ENCODE measurements at regions not wholly inside any gene's neighbourhood (a gene's known extent, or its start where the extent isn't known, plus 50 kb on each side); places are given as distances from the start of the nearest gene placed in this dataset.

GRCh38 chr5:73233461-73234203 is 60.6 kb downstream of the TMEM174 start:
- Mint-ChIP-seq H3K9me3 (ENCODE audit: unreplicated experiment) (no peaks in the 10 kb centered on the region), H3K27ac (ENCODE audit: unreplicated experiment) (peak overlapping the region; percentile 64), H3K4me3 (ENCODE audit: unreplicated experiment) (peak overlapping the region; percentile 58), H3K36me3 (ENCODE audit: unreplicated experiment) (no peaks in the 10 kb centered on the region), H3K4me1 (ENCODE audit: unreplicated experiment) (peaks cover 49% of the 10 kb centered on the region), H3K27me3 (ENCODE audit: unreplicated experiment) (peaks cover 2% of the 10 kb centered on the region)
- peak; percentile 14 for TF ChIP-seq CTCF (IDR thresholded peaks at IDR 0.05)
- no peak for DNase-seq (ENCODE audit: extremely low spot score, unreplicated experiment)

- Mint-ChIP-seq H3K4me3 (ENCODE audit: unreplicated experiment) (no peak overlapping the region), H3K36me3 (ENCODE audit: unreplicated experiment) (no peaks in the 10 kb centered on the region), H3K27ac (ENCODE audit: unreplicated experiment) (no peak overlapping the region), H3K4me1 (ENCODE audit: unreplicated experiment) (peaks cover 55% of the 10 kb centered on the region), H3K9me3 (ENCODE audit: unreplicated experiment) (no peaks in the 10 kb centered on the region), H3K27me3 (ENCODE audit: unreplicated experiment) (peaks cover 2% of the 10 kb centered on the region)
- DNase-seq (ENCODE audit: extremely low spot score, unreplicated experiment): no peak
- TF ChIP-seq CTCF (IDR thresholded peaks at IDR 0.05): no peak
Observed at GRCh38 chr5:73233053-73233460, 60.1 kb downstream of the TMEM174 start.

GRCh38 chr5:73232266-73233041 is 59.5 kb downstream of the TMEM174 start:
- H3K36me3 Mint-ChIP-seq (ENCODE audit: unreplicated experiment): no peaks in the 10 kb centered on the region
- TF ChIP-seq CTCF (IDR thresholded peaks at IDR 0.05): no peak
- peaks cover 2% of the 10 kb centered on the region for H3K27me3 Mint-ChIP-seq (ENCODE audit: unreplicated experiment)
- H3K4me3 Mint-ChIP-seq (ENCODE audit: unreplicated experiment): no peak overlapping the region
- H3K4me1 Mint-ChIP-seq (ENCODE audit: unreplicated experiment): peaks cover 55% of the 10 kb centered on the region
- no peak for DNase-seq (ENCODE audit: extremely low spot score, unreplicated experiment)
- H3K9me3 Mint-ChIP-seq (ENCODE audit: unreplicated experiment): no peaks in the 10 kb centered on the region
- H3K27ac Mint-ChIP-seq (ENCODE audit: unreplicated experiment): no peak overlapping the region

- Mint-ChIP-seq H3K36me3 (ENCODE audit: unreplicated experiment) (no peaks in the 10 kb centered on the region), H3K27ac (ENCODE audit: unreplicated experiment) (no peak overlapping the region), H3K27me3 (ENCODE audit: unreplicated experiment) (peaks cover 2% of the 10 kb centered on the region), H3K4me1 (ENCODE audit: unreplicated experiment) (peaks cover 55% of the 10 kb centered on the region), H3K4me3 (ENCODE audit: unreplicated experiment) (no peak overlapping the region), H3K9me3 (ENCODE audit: unreplicated experiment) (no peaks in the 10 kb centered on the region)
- no peak for TF ChIP-seq CTCF (IDR thresholded peaks at IDR 0.05)
- no peak for DNase-seq (ENCODE audit: extremely low spot score, unreplicated experiment)
Observed at GRCh38 chr5:73231246-73231778, 58.3 kb downstream of the TMEM174 start.
